Neuronal stem cell (in vitro differentiated cells): ENCODE measurements at regions not wholly inside any gene's neighbourhood (a gene's known extent, or its start where the extent isn't known, plus 50 kb on each side); places are given as distances from the start of the nearest gene placed in this dataset.
A peak's percentile ranks its signal among the peaks of the same experiment; 100 is the strongest.

Source experiments
- DNase-seq: peaks from one replicate; pipeline ENCODE4 v3.0.0-alpha.2; 2013; ENCODE audit warnings: low spot score
- H2AFZ ChIP-seq: one replicate; pipeline ENCODE4 v1.6.1; 2013; ENCODE audit warnings: mild to moderate bottlenecking, low read length, inconsistent platforms
- H2AK5ac ChIP-seq: 2 replicates; pipeline ENCODE4 v1.6.1; 2013; ENCODE audit warnings: low read depth, mild to moderate bottlenecking, inconsistent platforms, low read length, moderate library complexity, mixed read lengths
- H2BK120ac ChIP-seq: 2 replicates; pipeline ENCODE4 v1.6.1; 2013; ENCODE audit warnings: low read depth, mild to moderate bottlenecking, inconsistent platforms, low read length, moderate library complexity, mixed read lengths
- H2BK12ac ChIP-seq: one replicate; pipeline ENCODE4 v1.6.1; 2013; ENCODE audit warnings: low read length, inconsistent platforms
- H2BK15ac ChIP-seq: 2 replicates; pipeline ENCODE4 v1.6.1; 2013; ENCODE audit warnings: mild to moderate bottlenecking, low read length, inconsistent platforms, mixed read lengths
- H2BK5ac ChIP-seq: one replicate; pipeline ENCODE4 v1.6.1; 2013; ENCODE audit warnings: inconsistent platforms, mild to moderate bottlenecking, low read length, moderate library complexity
- H3K14ac ChIP-seq: one replicate; pipeline ENCODE4 v1.6.1; 2013; ENCODE audit warnings: low read length, inconsistent platforms
- H3K18ac ChIP-seq: 2 replicates; pipeline ENCODE4 v1.6.1; 2013; ENCODE audit warnings: low read length, inconsistent platforms
- H3K23ac ChIP-seq: 2 replicates; pipeline ENCODE4 v1.6.1; 2013; ENCODE audit warnings: low read depth, mild to moderate bottlenecking, mixed read lengths, low read length, inconsistent platforms; ENCODE audit not compliant: poor library complexity
- H3K27ac ChIP-seq: replicated peaks from 3 replicates; pipeline ENCODE4 v1.5.1; 2013; ENCODE audit warnings: low read length, inconsistent platforms
- H3K27me3 ChIP-seq, 3 experiments: 2 replicates each; pipeline ENCODE4 v1.6.1; 2013; ENCODE audit warnings: low read length in 3 of 3, mild to moderate bottlenecking in 2 of 3, inconsistent platforms in 1 of 3, low read depth in 1 of 3, mixed read lengths in 1 of 3, moderate library complexity in 1 of 3; ENCODE audit not compliant: control insufficient read depth in 3 of 3, insufficient read depth in 3 of 3
- H3K36me3 ChIP-seq, 2 donors: replicated peaks in 1 of 2; 2 replicates each; pipeline ENCODE4 v1.6.1; 2013; ENCODE audit warnings: low read length in 2 of 2; ENCODE audit not compliant: control insufficient read depth in 2 of 2, insufficient read depth in 2 of 2
- H3K4ac ChIP-seq: 2 replicates; pipeline ENCODE4 v1.6.1; 2013; ENCODE audit warnings: inconsistent platforms, mild to moderate bottlenecking, low read length, moderate library complexity
- H3K4me1 ChIP-seq, 2 donors: 1 replicate in 1 of 2; 2 replicates in 1 of 2; pipeline ENCODE4 v1.6.1; 2013; ENCODE audit warnings: low read length in 2 of 2, low read depth in 1 of 2; ENCODE audit not compliant: control insufficient read depth in 2 of 2, insufficient read depth in 1 of 2
- H3K4me2 ChIP-seq: one replicate; pipeline ENCODE4 v1.6.1; 2013; ENCODE audit warnings: mild to moderate bottlenecking, low read length, inconsistent platforms; ENCODE audit not compliant: insufficient read depth, poor library complexity, severe bottlenecking
- H3K4me3 ChIP-seq, 2 donors: 2 replicates each; pipeline ENCODE4 v1.5.1; 2013; ENCODE audit warnings: low read length in 2 of 2, mild to moderate bottlenecking in 2 of 2, inconsistent platforms in 1 of 2, moderate library complexity in 1 of 2
- H3K79me1 ChIP-seq: one replicate; pipeline ENCODE4 v1.6.1; 2013; ENCODE audit warnings: low read depth, mild to moderate bottlenecking, inconsistent platforms, low read length, moderate library complexity
- H3K9ac ChIP-seq: one replicate; pipeline ENCODE4 v1.6.1; 2013; ENCODE audit warnings: mild to moderate bottlenecking, low read depth, low read length, inconsistent platforms; ENCODE audit not compliant: poor library complexity
- H3K9me3 ChIP-seq, 2 donors: replicated peaks in 1 of 2; 2 replicates each; pipeline versions ENCODE3 to v1.6.1; 2013; ENCODE audit warnings: low read length in 2 of 2, mild to moderate bottlenecking in 2 of 2, inconsistent platforms in 1 of 2, low read depth in 1 of 2, mixed read lengths in 1 of 2, moderate library complexity in 1 of 2; ENCODE audit not compliant: control insufficient read depth in 2 of 2, insufficient read depth in 1 of 2
- H4K8ac ChIP-seq: one replicate; pipeline ENCODE4 v1.6.1; 2013; ENCODE audit warnings: low read depth, mild to moderate bottlenecking, inconsistent platforms, low read length, moderate library complexity
- H4K91ac ChIP-seq: one replicate; pipeline ENCODE4 v1.6.1; 2013; ENCODE audit warnings: low read length, low read depth, mild to moderate bottlenecking, inconsistent platforms; ENCODE audit not compliant: poor library complexity
- WGBS, 2 donors: extraction: QIAGEN DNeasy Blood & Tissue Kit; methylation state at CpG; one replicate each; pipeline ENCODE4 v1.1.7; 2013; ENCODE audit warnings: missing lambda C conversion rate in 2 of 2, mixed read lengths in 1 of 2; ENCODE audit not compliant: insufficient read length in 2 of 2, insufficient replicate concordance in 1 of 2; ENCODE audit errors: extremely low coverage in 2 of 2; 5-methylcytosine and 5-hydroxymethylcytosine counted together

DNA sequence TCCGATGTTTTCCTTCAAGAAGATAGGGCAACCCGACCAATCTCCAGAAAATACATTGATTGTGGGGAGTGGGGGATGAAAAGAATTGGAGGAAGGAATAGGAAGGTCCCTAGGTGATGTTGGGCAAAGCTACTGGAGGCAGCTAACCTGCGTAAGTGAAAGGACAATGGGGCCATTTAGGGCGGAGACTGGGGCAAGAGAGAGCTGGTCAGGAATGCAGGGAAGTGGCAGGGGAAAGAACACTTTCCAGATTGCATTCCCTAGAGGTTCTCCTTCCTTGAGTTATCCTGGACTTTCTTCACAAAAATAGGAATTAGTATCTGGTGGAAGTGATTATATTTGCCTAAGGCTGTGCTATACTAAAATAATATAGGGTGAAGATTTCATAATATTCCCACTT is 151.8 kb upstream of the HMGA2 start:
- H3K27ac ChIP-seq = no peak overlapping the region
- no CpG with 5 or more reads among the region's 4 CpGs for WGBS, 2 donors
- no peak overlapping the region for H2BK12ac ChIP-seq
- H4K91ac ChIP-seq = no peak overlapping the region
- no peak overlapping the region for H3K23ac ChIP-seq
- H3K4ac ChIP-seq = no peak overlapping the region
- H3K18ac ChIP-seq = no peak overlapping the region
- H2AK5ac ChIP-seq = no peak overlapping the region
- no peaks in the 10 kb centered on the region for H3K36me3 ChIP-seq
- H3K4me2 ChIP-seq = no peak overlapping the region
- no peaks in the 10 kb centered on the region for H3K79me1 ChIP-seq
- no peak overlapping the region for H3K14ac ChIP-seq
- H2AFZ ChIP-seq = no peak overlapping the region
- no peaks in the 10 kb centered on the region for H3K27me3 ChIP-seq
- H3K4me3 ChIP-seq = no peak overlapping the region
- H3K9me3 ChIP-seq = no peaks in the 10 kb centered on the region
- no peak overlapping the region for H4K8ac ChIP-seq
- H2BK120ac ChIP-seq = no peak overlapping the region
- no peak overlapping the region for H2BK15ac ChIP-seq
- H3K4me1 ChIP-seq = peaks cover 1 to 8% of the 10 kb centered on the region in 2 donors
- no peak for DNase-seq
- no peak overlapping the region for H3K9ac ChIP-seq
- H2BK5ac ChIP-seq = no peak overlapping the region

DNA sequence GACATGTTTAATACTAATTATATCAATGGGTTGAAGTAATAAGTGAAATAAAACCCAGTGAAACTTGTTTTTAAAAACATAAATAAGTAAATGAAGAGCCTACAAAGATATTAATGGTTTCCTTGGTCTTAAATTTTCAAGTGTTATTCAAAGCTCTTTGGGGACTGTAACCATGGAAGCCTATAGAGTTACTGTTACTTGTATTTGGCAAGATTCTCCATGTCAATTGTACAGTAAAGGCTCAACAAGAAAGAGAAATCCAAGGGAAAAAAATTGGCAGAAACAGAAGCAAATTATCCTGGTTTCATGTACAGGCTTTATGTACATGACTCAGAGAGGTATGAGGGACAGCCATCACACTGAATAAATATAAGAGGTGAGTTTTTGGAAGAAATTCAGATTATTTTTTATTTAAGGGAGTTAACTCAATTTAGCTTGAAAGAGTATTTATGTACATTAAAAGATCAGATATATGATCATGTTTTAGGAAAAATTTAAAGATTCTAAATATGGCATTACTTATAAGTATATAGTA is 151.1 kb upstream of the HMGA2 start:
- no peak overlapping the region for H3K4me2 ChIP-seq
- no peak overlapping the region for H2BK5ac ChIP-seq
- no peak overlapping the region for H2AK5ac ChIP-seq
- no peak overlapping the region for H3K14ac ChIP-seq
- no peak overlapping the region for H2BK12ac ChIP-seq
- no peak overlapping the region for H3K18ac ChIP-seq
- no peaks in the 10 kb centered on the region for H3K27me3 ChIP-seq
- H3K79me1 ChIP-seq = no peaks in the 10 kb centered on the region
- H3K4me1 ChIP-seq = peaks cover 1 to 5% of the 10 kb centered on the region in 2 donors
- H3K9me3 ChIP-seq = no peaks in the 10 kb centered on the region
- H3K36me3 ChIP-seq = no peaks in the 10 kb centered on the region
- DNase-seq = no peak
- H2BK15ac ChIP-seq = no peak overlapping the region
- no peak overlapping the region for H4K91ac ChIP-seq
- no peak overlapping the region for H4K8ac ChIP-seq
- no peak overlapping the region for H3K23ac ChIP-seq
- no peak overlapping the region for H3K27ac ChIP-seq
- H3K4ac ChIP-seq = no peak overlapping the region
- H3K9ac ChIP-seq = no peak overlapping the region
- H2BK120ac ChIP-seq = no peak overlapping the region
- no peak overlapping the region for H2AFZ ChIP-seq
- no peak overlapping the region for H3K4me3 ChIP-seq

DNA sequence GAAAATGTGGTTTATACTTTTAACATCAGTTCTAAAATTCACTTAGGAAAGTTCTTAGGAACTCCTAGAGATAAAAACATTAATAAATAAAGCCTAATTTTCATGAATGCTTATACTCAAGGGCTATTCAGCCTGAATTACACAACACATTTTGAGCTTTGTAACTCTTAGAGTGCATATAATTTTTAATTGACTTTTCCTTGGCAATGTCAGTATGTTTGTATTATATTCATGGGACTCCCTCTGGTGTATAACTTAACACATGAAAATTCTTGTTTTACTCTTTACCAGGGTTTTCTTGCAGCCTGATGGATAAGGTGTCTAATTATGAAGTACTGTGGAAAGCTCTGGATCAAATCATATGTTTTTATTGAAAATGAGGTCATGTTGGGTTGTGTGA is 150.6 kb upstream of the HMGA2 start:
- H3K79me1 ChIP-seq = no peaks in the 10 kb centered on the region
- no peaks in the 10 kb centered on the region for H3K36me3 ChIP-seq
- H3K9me3 ChIP-seq = no peaks in the 10 kb centered on the region
- H3K23ac ChIP-seq = no peak overlapping the region
- no peak overlapping the region for H3K4me3 ChIP-seq
- no peak overlapping the region for H2BK5ac ChIP-seq
- H3K14ac ChIP-seq = no peak overlapping the region
- no peak overlapping the region for H4K91ac ChIP-seq
- H2BK15ac ChIP-seq = no peak overlapping the region
- H3K4ac ChIP-seq = no peak overlapping the region
- peaks cover 1 to 5% of the 10 kb centered on the region in 2 donors for H3K4me1 ChIP-seq
- no peak overlapping the region for H2AFZ ChIP-seq
- no peak overlapping the region for H2BK120ac ChIP-seq
- H2BK12ac ChIP-seq = no peak overlapping the region
- H4K8ac ChIP-seq = no peak overlapping the region
- H3K4me2 ChIP-seq = no peak overlapping the region
- no peak overlapping the region for H3K9ac ChIP-seq
- no peak overlapping the region for H2AK5ac ChIP-seq
- no peak overlapping the region for H3K27ac ChIP-seq
- H3K18ac ChIP-seq = no peak overlapping the region
- no peaks in the 10 kb centered on the region for H3K27me3 ChIP-seq
- no peak for DNase-seq

DNA sequence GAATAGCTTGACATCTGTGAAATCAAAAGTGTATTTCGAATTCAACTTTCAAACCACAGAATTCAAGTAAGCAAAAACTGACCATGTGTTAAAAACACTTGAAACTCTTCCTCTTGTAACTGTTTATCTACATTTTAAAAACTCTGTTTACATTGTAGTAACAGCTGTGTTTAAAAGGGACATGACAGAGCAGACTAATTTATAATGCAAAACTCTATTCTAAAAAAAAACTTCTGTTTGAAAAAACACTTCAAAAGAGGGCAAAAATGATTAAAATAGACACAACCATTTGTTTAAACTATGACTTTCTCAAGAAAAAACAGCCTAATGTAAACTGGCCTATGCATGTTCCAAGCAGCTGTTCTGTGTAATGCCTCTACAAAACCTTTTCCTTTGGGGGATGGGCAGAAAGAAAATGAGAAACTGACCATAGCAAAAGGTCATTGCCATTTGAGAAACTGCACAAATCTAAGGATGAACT is 149.1 kb upstream of the HMGA2 start:
- Histone ChIP-seq H3K4me3 (no peak overlapping the region), H3K9me3 (no peaks in the 10 kb centered on the region), H3K4ac (no peak overlapping the region), H4K8ac (no peak overlapping the region), H4K91ac (no peak overlapping the region), H2AFZ (peak overlapping the region; percentile 5), H2BK12ac (no peak overlapping the region), H2BK5ac (no peak overlapping the region), H2BK15ac (no peak overlapping the region), H3K18ac (no peak overlapping the region), H3K4me2 (no peak overlapping the region), H3K27ac (no peak overlapping the region), H3K23ac (no peak overlapping the region), H3K4me1 (peaks cover 1 to 5% of the 10 kb centered on the region in 2 donors), H3K79me1 (no peaks in the 10 kb centered on the region), H3K36me3 (no peaks in the 10 kb centered on the region), H3K27me3 (no peaks in the 10 kb centered on the region), H2BK120ac (no peak overlapping the region), H3K9ac (no peak overlapping the region), H2AK5ac (no peak overlapping the region), H3K14ac (no peak overlapping the region)
- DNase-seq = no peak
- no CpG with 5 or more reads among the region's 1 CpG for WGBS, 2 donors
